Fibroblast of skin of scalp (primary cell): ENCODE measurements at regions not wholly inside any gene's neighbourhood (a gene's known extent, or its start where the extent isn't known, plus 50 kb on each side); places are given as distances from the start of the nearest gene placed in this dataset.

Experiments
- DNase-seq: peaks from one replicate; pipeline ENCODE4 v3.0.0-alpha.2; 2013

- no peak for DNase-seq
Observed at GRCh38 chr6:14724549-14724948, 521.3 kb upstream of the JARID2 start.

DNA sequence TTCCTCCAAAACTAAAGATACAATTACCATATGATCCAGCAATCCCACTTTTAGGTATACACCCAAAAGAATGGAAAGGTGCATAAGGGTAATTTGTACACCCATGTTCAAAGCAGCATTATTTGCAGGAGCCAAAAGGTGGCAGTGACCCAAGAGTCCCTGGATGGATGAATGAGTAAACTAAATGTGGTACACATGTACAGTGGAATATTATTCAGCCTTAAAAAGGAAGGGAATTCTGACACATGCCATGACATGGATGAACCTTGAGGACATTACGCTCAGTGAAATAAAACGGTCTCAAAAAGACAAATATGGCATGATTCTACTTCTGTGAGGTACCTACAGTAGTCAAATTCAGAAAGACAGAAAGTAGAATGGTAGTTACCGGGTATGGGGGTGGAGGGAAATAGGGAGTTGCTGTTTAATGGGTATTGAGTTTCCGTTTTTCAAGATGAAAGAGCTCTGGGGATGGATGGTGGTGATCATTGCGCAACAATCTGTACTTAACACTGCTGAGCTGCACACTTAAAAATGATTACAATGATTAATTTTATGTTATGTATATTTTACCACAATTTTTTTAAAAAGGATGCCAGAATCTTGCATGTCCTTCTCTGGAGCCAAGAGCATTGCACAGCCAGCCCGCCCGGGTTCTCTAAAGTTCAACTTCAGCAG, 518.9 kb upstream of the JARID2 start:
- DNase-seq = peak; percentile 35

- DNase-seq = no peak
Observed at GRCh38 chr6:14727494-14728395, 518.1 kb upstream of the JARID2 start.

GRCh38 chr6:14728396-14729024, 517.4 kb upstream of the JARID2 start:
- DNase-seq = peak; percentile 60

- no peak for DNase-seq
Observed at GRCh38 chr6:14729129-14729871, 516.6 kb upstream of the JARID2 start.

DNA sequence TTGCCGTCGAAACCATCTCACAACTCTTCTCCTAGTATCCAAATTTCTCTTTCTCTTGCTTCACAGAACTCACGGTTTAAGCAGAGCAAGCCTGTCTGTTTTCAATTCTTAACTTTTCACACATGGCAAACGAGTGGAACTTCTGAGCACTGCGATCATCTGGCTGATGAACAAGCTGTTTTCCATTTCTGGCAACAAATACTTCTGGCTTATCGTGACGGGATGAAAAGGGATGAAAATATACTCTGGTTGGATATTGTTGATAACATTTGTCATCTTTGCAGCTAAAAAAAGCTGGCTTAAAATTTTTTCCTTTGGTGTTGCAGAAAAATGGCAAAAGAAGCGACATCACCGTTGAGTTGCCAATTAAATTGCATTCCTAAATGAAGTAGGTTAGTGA, 515.2 kb upstream of the JARID2 start:
- DNase-seq = peak; percentile 29

DNA sequence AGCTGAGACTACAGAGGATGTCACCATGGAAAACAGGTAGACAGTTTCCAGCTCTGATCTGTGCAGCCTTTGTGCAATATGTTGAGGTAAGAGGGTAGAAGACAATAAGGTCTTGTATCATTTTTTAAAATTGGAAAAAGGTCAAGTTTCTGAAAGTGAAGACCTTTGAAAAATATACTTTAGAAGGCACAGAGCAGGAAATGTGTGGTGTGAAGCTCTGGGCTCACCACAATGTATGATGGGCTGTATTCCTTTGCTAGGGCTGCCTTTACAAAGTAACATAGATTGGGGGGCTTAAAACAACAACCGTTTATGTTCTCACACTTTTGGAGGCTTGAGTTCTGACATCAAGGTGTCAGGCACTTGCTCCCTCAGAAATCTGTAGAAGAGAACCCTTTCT, 514.3 kb upstream of the JARID2 start:
- DNase-seq = no peak

DNA sequence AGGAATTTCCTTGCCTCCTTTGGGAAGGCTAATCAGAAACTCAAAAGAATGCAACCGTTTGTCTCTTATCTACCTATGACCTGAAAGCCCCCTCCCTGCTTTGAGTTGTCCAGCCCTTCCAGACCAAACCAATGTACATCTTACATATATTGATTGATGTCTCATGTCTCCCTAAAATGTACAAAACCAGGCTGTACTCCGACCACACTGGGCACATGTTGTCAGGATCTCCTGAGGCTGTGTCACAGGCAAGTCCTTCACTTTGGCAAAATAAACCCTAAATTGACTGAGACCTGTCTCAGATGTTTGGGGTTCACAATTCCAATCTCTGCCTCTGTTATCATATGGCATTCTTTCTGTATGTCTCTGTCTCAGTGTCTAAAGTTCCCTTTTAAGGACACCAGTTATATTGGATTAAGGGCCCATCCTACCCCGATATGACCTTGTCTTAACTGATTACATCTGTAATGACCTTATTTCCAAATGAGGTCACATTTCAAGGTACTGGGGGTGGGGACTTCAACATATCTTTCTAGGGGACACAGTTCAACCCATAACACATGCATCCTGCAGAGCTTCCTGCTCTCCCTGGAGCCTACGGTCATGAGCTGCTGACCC, 513.5 kb upstream of the JARID2 start:
- DNase-seq = no peak

DNA sequence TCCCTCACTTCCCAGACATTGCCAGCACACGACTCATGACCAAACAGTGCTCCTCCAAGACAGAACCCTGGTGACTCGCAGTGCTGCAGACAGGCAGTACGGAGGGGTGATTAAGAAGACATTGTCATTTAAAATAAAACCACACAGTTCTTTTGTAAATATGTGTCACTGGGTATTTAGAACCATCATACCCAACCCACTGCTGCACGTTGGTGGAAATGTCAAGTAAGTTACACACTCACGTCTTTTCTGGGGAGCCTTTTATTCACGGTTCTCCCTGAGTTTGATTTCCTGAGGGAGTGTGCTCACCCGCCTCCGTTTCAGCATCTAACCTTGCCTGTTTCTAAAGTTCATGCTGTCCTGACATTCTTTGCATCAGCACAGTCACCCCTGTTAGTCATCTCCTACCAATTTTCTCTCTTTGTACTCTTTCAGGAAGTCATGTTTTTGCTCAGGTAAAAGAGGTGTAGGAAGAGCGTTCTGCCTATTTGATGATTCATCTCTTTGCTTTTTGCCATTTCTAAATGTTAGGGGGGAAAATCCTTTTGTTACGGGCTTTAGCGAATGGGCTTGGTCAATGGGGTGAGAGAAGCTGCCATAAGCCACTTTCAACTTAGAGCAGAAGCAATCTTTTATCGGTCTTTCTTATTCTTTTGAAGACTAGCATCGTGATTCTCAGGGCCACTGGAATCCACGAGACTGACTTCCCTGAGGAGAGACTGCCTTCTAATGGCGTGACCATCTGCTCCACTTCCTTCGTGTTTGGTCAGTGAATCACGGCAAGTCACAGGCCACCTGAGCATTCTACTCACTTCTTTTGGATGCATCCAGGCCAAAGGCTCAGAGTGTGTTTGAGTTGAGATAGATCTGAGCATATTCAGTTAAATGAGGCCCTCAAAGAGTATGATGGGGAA, 512.8 kb upstream of the JARID2 start:
- peak; percentile 75 for DNase-seq

DNA sequence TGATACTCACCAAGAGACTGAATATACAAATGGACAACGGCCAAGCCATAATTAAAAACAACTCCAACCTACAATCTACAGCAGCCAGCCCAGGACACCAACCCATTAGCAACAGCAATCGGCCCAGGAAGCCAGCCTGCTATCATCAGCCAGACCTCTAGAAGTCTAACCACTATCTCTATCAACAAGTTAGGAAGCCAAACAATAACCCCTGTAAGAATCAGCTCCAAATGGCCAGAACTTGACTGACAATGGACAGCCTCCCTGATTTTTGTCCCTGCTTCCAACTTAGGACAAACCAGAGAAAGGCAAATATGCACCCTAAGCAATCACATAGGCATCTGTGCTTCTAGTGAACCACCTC, 511.8 kb upstream of the JARID2 start:
- DNase-seq = no peak

DNA sequence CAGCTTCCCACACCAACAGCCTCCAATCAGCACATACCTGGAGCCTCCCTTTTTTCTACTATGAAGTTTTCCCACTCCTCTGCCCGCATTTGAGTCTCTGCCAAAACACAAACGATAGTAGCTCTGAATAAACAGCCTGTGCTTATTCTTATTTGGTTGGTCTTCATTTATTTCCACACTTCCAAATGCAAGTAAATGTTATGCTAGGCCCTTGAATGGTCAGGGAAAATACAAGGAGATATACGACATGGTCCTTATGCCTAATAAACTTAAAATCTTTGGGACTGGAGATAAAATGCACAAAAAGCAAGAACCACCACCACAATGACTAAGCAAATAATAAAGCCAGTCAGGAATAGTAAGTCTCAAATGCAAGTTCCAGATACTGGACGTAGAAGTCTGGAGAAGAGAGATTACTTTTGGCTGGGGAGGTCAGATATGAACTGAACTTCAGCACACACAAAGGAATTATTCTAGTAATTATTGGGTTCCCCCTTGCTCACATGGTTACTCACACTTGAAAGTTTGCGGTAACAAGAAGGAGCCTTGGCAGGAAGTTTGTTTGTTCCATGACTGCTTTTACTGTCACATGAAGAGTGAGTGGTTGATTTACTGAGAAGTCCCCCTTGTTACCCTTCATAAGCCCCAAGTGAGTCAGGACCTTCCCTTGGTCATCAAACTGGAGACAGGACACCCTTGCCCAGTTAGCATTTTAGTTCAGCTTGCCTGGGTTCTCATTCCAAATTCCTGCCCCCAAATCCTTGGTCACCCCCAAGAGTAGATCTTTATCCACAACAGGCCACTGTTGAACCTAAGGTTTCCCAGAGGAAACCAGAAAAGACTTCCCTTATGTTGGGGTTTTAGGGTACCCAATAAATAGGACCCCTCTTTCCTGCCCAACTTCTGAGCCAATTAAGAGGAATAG, 511.2 kb upstream of the JARID2 start:
- peak; percentile 60 for DNase-seq

GRCh38 chr6:14735956-14736486, 509.8 kb upstream of the JARID2 start:
- no peak for DNase-seq

DNA sequence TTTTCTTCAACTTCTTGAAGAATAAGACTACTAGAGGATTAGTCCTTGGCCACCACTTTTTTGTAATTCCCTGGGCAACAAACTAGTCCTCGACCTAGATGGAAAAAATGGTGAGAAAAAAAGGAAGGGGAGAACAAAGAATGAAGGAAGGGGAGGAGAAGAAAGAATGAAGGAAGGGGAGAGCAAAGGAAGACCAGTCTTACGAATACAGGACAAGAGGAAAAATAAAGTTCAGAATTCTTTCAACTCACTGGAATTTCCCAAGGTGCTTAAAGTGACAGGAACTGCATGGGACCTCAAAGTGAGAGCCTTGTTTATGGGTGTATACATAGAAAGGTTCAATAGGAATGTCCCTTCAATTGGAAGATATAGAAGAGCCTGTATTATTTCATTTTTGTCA, 509.3 kb upstream of the JARID2 start:
- no peak for DNase-seq

DNA sequence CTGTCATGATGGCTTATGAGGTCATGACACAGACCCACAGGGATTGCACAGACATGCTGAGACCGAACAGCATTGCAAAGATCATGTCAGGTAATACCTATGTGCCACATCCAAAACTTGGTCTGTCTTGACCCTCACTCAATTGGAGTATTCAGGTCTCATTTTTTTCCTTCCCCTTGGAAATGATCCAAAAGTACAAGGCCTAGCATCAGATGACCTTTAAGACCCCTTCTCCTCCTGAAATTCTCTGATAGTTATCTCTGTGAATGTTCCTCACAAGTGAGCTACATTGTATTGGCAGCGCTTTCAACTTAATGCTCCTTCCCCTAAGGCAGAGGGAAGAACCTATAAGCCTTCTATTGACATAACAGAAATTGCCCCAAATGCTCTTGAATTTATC, 507.4 kb upstream of the JARID2 start:
- DNase-seq = no peak

DNA sequence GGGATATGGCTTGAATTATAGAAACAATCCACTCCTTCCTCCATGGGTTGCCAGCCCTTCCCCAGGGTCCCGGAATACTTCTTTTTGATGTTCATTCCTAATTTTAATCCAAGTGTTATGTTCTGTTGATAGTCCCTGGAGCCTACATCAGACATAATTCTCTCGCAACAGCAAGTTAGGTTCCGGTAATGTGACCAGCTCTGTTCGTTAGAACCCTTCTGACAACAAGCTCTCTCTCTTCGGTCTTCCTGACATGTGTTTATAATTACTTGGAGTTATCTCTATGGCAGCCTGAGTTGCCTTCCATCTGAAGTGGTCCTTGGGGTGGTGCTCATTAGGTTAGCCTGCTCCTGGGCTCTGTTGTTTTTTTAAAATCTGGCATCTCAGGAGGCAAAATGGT, 506.9 kb upstream of the JARID2 start:
- no peak for DNase-seq

GRCh38 chr6:14739827-14740226, 506.0 kb upstream of the JARID2 start:
- DNase-seq = no peak

DNA sequence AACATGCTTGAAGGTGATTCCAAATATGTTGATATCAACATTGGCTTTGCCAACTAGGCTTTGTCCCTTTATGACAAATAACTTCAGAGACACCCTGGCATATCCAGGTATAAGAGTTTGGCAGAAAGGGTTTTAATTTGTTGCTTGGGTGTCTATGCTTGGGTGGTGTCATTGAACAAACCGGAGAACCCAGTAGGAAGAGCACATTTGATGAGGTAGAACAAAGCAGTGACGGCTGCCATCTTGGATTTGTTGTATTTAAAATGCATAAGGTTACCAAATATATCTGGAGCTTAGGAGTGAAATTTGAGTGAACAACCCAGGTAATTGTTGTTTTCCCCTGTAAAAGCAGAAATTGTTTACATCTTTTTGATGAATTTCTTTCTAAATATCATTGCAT, 503.7 kb upstream of the JARID2 start:
- DNase-seq = no peak

GRCh38 chr6:14742680-14743079, 503.2 kb upstream of the JARID2 start:
- no peak for DNase-seq

DNA sequence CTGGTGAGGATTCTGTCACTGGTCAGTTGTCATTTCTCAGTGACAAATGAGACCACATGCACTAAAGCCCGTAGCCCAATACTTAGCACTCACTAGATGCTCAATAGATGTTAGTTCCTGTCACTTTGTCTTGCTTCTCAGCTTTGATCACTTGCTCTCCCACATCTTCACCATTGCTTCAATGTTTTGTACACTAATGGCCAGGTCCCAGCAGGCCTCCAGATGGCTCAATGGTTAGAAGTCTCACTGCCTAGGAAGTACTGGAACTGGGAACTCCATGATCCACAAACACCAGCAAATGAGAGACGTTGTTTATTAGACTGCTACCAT, 502.8 kb upstream of the JARID2 start:
- DNase-seq = no peak
